ENCODE measurements at regions not wholly inside any gene's neighbourhood (a gene's known extent, or its start where the extent isn't known, plus 50 kb on each side); places are given as distances from the start of the nearest gene placed in this dataset.
"Not testable (repeated sequence)": the region's sequence is repeated elsewhere in the genome, so short reads cannot be mapped to it uniquely, and the experiment has no call there.

DNA sequence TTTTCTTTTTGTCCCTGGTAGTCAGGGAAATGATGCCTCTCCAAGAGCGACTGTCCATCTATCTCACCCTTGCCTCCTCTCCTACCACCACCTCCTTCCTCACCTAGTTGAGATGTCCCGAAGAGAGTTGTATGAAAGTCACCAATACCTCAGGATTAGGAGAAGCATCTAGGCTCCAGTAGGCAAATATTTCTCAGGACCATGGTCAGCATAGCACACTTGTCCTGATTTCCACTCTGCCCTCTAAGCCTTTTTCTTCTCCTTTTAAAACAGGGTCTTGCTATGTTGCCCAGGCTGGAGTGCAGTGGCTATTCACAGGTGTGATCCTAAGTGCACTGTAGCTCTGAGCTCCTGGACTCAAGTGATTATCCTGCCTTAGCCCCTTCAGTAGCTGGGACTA lies 268.4 kb upstream of the PELI2 start:
- intact Hi-C loops (cut with DNase I; ENCODE audit: low total_unique reads) = no loop called here

DNA sequence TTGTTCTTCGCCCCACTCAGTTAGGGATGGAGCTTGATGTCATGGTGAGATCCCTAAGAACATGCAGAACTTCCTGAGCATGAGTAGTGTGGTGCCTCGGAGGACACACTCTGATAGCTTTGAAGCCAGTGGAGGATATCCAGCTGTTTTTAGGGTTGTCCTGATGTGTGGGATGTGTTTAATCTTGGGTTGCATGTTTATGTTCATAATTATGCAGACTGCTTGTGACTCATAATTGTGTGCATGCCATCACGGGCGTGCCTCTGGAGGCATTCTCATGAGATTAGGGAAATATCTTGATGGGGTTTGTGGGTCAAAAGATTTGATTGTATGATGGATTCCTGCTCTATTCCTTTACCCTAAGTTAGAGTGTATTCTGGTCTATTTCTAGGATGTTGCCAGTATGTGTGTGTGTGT lies 267.4 kb upstream of the PELI2 start:
- Histone ChIP-seq H3K36me3 (no peaks in the 10 kb centered on the region), H3K4me1 (peaks cover 0 to 41% (median 17%) of the 10 kb centered on the region in 4 donors), H3K27ac (no peak overlapping the region), H3K27me3 (no peaks in the 10 kb centered on the region), H3K9me3 (no peaks in the 10 kb centered on the region), H3K4me3 (no peak overlapping the region)
- TF ChIP-seq, protein P1, sequence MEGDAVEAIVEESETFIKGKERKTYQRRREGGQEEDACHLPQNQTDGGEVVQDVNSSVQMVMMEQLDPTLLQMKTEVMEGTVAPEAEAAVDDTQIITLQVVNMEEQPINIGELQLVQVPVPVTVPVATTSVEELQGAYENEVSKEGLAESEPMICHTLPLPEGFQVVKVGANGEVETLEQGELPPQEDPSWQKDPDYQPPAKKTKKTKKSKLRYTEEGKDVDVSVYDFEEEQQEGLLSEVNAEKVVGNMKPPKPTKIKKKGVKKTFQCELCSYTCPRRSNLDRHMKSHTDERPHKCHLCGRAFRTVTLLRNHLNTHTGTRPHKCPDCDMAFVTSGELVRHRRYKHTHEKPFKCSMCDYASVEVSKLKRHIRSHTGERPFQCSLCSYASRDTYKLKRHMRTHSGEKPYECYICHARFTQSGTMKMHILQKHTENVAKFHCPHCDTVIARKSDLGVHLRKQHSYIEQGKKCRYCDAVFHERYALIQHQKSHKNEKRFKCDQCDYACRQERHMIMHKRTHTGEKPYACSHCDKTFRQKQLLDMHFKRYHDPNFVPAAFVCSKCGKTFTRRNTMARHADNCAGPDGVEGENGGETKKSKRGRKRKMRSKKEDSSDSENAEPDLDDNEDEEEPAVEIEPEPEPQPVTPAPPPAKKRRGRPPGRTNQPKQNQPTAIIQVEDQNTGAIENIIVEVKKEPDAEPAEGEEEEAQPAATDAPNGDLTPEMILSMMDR (IDR thresholded peaks at IDR 0.05) = no peak
- intact Hi-C loops (cut with DNase I; ENCODE audit: low total_unique reads) = no loop called here
- DNase-seq = no peak

More for the DNA sequence above, 268.4 kb upstream of the PELI2 start:
- Histone ChIP-seq H3K9me3 (no peaks in the 10 kb centered on the region), H3K36me3 (no peaks in the 10 kb centered on the region), H3K27me3 (no peaks in the 10 kb centered on the region), H3K27ac (no peak overlapping the region), H3K4me3 (no peak overlapping the region), H3K4me1 (peaks cover 0 to 39% (median 17%) of the 10 kb centered on the region in 4 donors)
- TF ChIP-seq, protein P1 (IDR thresholded peaks at IDR 0.05) = no peak
- DNase-seq = no peak

DNA sequence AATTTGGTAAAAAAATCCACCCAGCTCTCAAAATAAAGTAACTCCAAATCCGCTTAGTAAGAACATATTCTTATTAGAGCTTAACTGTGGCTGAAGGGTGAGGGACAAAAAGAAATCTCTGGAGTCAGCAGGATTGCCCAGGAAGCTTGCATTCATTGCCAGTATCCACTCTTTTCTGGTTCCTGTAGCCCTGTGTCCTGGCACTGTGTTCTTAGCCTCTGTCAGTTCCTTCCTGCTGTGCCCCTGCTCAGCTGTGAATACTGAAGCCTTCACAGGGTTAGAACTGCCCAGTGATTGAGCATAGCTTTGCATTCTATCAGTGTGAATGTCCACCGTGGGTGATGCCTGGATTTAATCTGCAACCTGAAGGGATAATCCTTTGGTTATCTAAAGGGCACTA lies 266.9 kb upstream of the PELI2 start:
- TF ChIP-seq, protein P1 (IDR thresholded peaks at IDR 0.05) = no peak
- no peak overlapping the region for H3K27ac ChIP-seq
- no peak for DNase-seq
- intact Hi-C loops (cut with DNase I; ENCODE audit: low total_unique reads) = no loop called here
- no peaks in the 10 kb centered on the region for H3K9me3 ChIP-seq
- H3K27me3 ChIP-seq = no peaks in the 10 kb centered on the region
- no peaks in the 10 kb centered on the region for H3K36me3 ChIP-seq
- no peak overlapping the region for H3K4me3 ChIP-seq
- H3K4me1 ChIP-seq = peaks cover 0 to 40% (median 17%) of the 10 kb centered on the region in 4 donors

DNA sequence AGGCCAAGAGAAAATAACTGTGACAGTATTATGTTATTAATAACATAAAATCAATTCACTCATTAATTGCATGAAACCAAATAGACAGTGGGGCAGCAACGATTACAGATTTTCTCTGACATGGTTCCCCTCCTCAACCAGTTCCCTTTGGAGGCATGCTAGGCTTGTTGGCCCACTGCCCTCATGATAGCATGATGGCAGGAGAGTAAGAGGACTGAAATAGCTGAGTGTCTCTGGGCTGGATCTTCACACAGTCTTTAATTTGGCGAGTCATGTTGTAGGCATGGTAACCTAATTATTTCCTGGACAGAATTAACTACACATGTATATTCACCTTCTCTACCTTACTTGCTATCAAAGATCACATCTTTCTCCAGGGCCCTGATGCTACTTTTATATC lies 266.2 kb upstream of the PELI2 start:
- Histone ChIP-seq H3K4me1 (peaks cover 0 to 34% (median 15%) of the 10 kb centered on the region in 4 donors), H3K27me3 (no peaks in the 10 kb centered on the region), H3K27ac (no peak overlapping the region), H3K36me3 (no peaks in the 10 kb centered on the region), H3K9me3 (no peaks in the 10 kb centered on the region), H3K4me3 (no peak overlapping the region)
- no peak for DNase-seq
- intact Hi-C loops (cut with DNase I; ENCODE audit: low total_unique reads) = no loop called here
- TF ChIP-seq, protein P1 (IDR thresholded peaks at IDR 0.05) = no peak

DNA sequence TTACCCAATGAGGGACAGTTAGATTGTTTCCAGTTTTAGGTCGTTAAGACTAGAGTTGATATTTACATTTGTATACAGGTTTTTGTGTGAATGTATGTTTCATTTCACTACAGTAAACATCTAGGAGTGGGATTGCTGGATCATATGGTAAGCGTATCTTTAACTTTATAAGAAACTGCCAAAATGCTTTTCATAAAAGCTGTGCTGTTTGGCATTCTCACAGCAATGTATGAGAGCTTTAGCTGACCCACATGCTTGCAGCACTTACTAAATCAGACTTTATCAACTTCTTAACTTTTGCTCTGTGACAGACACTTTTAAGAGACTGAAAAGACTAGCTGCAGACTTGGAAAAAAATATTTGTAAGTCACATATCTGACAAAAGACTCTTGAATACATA lies 262.5 kb upstream of the PELI2 start:
- TF ChIP-seq, protein P1 (IDR thresholded peaks at IDR 0.05) = no peak
- no peaks in the 10 kb centered on the region for H3K27me3 ChIP-seq
- H3K4me3 ChIP-seq = no peak overlapping the region
- intact Hi-C loops (cut with DNase I; ENCODE audit: low total_unique reads) = no loop called here
- H3K27ac ChIP-seq = no peak overlapping the region
- no peak for DNase-seq
- H3K9me3 ChIP-seq = peaks cover 0 to 9% (median 0%) of the 10 kb centered on the region in 3 donors
- H3K36me3 ChIP-seq = no peaks in the 10 kb centered on the region
- peaks cover 0 to 9% (median 0%) of the 10 kb centered on the region in 4 donors for H3K4me1 ChIP-seq

DNA sequence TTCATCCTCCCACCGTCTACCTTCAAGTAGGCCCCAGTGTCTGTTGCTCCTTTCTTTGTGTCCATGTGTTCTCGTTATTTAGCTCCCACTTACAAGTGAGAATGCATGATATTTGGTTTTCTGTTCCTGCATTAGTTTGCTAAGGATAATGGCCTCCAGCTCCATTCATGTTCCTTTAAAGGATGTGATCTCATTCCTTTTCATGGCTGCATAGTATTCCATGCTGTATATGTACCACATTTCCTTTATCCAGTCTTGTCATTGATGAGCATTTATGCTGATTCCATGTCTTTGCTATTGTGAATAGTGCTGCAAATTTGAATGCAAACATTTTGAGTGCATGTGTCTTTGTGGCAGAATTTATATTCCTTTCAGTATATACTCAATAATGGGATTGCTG lies 259.6 kb upstream of the PELI2 start:
- Histone ChIP-seq H3K27ac (no peak overlapping the region), H3K4me1 (peaks cover 0 to 6% (median 0%) of the 10 kb centered on the region in 4 donors), H3K9me3 (peaks cover 0 to 12% (median 0%) of the 10 kb centered on the region in 3 donors), H3K4me3 (no peak overlapping the region), H3K36me3 (no peaks in the 10 kb centered on the region), H3K27me3 (no peaks in the 10 kb centered on the region)
- TF ChIP-seq, protein P1 (IDR thresholded peaks at IDR 0.05) = no peak
- no peak for DNase-seq
- intact Hi-C loops (cut with DNase I; ENCODE audit: low total_unique reads) = no loop called here

DNA sequence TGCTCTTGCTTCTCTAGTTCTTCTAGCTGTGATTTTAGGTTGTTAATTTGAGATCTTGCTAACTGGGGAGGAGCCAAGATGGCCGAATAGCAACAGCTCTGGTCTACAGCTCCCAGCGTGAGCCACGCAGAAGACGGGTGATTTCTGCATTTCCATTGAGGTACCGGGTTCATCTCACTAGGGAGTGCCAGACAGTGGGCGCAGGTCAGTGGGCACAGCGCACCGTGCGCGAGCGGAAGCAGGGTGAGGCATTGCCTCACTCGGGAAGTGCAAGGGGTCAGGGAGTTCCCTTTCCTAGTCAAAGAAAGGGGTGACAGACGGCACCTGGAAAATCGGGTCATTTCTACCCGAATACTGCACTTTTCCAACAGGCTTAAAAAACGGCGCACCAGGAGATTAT lies 256.6 kb upstream of the PELI2 start:
- intact Hi-C loops (cut with DNase I; ENCODE audit: low total_unique reads); H3K27me3 ChIP-seq; H3K36me3 ChIP-seq; H3K4me1 ChIP-seq; DNase-seq; H3K27ac ChIP-seq; H3K4me3 ChIP-seq: not testable (repeated sequence)
- peaks cover 0 to 15% (median 5%) of the 10 kb centered on the region in 3 donors for H3K9me3 ChIP-seq

All from tibial artery (tissue), 4 donors.